NCI-H524 treated with DMSO at 0.1 percent for 48 hours (cell line): ENCODE measurements at regions not wholly inside any gene's neighbourhood (a gene's known extent, or its start where the extent isn't known, plus 50 kb on each side); places are given as distances from the start of the nearest gene placed in this dataset.
"Not testable (repeated sequence)": the region's sequence is repeated elsewhere in the genome, so short reads cannot be mapped to it uniquely, and the experiment has no call there.

ENCODE experiments used
- DNase-seq: peaks from one replicate; lab custom pipeline; 2025; lab: John Stamatoyannopoulos, UW

- DNase-seq, result no peak
Observed at GRCh38 chr10:22824520-22824919, 103.3 kb upstream of the ARMC3 start.

GRCh38 chr10:22823109-22823508, 104.7 kb upstream of the ARMC3 start:
- DNase-seq, result no peak

- not testable (repeated sequence) for DNase-seq
Observed at GRCh38 chr10:22821921-22822320, 105.9 kb upstream of the ARMC3 start.

DNA sequence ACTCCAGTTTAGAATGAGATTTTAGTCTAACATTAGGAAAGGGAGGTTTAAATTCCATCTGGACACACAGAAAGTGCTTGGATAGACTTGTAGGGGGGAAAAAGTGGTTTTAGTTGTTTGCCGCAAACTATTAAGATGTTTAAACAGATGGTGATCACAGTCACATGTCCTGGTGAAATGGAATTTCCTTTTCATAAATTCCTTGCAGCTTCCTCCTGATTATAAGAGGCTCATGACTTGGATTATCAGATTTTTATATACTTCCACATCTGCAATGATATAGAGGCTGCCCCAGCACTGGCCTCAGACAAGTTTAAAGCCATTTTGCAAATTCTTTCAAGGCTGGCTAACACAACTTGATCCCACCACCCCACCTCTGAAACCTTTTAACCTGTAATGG, 106.4 kb upstream of the ARMC3 start:
- DNase-seq, result no peak

- no peak for DNase-seq
Observed at GRCh38 chr10:22816298-22816653, 101.9 kb upstream of the PIP4K2A start.

DNA sequence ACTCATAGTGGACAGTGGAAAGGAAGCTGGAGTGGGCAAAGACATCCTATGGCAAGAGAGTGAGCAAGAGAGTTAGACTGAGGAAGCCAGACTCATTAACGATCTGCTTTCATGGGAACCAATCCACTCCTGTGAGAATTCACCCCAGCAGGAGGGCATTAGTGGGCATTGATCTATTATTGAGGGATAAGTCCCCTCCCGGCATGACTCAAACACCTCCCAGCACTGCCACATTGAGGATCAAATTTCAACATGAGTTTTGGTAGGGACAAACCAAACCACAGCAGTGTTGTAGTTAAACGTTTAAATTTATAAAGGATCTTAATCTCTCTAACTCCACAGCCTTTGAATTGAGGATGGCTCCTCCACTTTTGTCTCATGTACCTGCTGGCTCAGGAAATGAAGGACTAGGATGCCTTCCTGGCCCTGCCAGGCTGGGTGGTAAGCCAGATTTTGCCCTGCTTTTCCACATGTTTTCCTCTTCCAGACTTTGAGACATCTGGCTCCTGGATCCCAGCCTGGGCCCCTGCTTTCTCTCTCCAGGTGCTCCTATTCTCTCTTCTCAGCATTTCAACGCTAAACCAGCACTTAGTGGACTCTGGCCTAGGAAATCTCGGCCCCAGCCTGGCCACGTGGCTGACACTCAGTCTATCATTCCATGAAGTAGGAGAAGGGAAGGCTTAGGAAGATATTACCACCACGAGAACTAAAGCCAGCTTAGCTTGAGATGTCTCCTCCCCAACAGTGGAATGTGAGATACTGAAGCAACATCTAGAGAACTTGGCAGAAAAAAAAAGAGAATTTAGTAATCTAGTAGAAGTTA, 96.5 kb upstream of the PIP4K2A start:
- no peak for DNase-seq

- no peak for DNase-seq
Observed at GRCh38 chr10:22807238-22807637, 92.9 kb upstream of the PIP4K2A start.

DNA sequence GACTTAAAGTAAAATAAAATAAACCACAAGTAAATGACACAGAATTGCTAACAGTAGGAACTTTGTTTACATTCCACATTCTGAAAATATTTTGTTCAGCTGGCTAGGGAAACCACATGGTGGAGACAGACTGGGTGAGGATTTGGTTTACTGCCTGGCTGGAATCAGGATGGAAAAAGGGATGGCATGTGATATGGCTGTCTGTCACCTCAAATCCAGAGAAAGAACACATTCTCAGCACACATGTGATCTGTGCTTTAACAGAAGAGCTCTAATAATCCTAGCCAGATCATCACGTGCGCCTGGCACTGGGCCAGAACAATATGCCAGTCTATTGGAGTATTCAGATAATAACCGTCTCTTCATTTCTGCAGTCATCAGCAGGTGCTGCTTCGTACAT, 90.9 kb upstream of the PIP4K2A start:
- DNase-seq, result peak; percentile 47

DNA sequence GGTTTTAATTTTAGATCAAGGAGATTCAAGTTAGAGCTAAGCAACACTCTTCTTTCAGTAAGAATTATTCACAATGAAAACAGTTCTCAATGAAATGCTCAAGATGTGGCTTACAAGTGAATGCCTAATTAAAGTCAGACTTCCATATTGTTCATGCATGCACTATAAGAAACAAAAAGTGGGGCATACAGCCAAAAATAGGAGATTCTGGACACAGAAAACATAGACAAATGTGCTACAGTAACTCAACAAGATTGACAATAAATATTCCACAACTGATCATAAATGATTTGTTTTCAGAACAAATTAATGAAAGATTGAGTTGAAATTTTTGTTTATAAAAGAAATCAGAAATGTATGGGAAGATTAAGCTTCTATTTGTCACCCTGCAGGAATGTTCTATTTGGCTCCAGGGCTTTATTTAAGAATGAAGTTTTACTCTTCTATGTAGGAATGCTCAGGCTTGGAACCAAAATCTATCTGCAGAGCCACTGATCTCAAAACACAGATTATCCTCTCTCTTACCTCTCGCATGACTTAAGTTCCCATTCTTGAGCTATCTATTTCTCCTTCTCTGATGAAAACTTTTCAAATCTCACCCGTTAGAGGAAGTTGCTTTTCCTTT, 89.0 kb upstream of the PIP4K2A start:
- DNase-seq, result no peak

- no peak for DNase-seq
Observed at GRCh38 chr10:22801785-22802184, 87.4 kb upstream of the PIP4K2A start.

DNA sequence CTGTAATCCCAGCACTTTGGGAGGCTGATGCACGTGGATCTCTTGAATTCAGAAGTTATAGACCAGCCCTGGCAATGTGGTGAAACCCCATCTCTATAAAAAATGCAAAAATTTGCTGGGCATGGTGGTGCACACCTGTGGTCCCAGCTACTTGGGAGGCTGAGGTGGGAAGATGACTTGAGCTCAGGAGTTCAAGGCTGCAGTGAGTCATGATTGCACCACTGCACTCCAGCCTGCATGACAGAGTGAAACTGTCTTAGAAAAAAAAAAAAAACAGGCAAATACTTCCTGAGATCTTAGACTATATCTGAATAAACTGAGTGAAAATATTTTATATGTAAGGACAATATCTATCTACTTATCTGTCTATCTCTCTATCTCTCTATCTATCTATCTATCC, 83.4 kb upstream of the PIP4K2A start:
- not testable (repeated sequence) for DNase-seq

DNA sequence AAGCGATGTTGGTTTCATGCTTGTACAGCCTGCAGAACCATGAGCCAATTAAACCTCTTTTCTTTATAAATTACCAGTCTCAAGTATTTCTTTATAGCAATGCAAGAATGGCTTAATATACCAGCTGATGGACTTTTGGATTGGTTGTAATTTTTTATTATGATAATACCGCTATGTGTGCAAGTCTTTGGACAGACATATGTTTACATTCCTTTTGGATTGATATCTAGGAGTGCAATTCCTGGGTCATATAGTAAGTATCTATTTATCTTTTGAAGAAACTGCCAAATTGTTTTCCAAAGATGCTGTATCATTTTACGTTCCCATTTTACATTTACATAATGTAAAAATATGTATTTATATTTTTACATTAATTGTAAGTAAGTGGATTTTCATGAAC, 81.2 kb upstream of the PIP4K2A start:
- DNase-seq, result no peak

- DNase-seq, result no peak
Observed at GRCh38 chr10:22792161-22792560, 77.8 kb upstream of the PIP4K2A start.

- DNase-seq, result no peak
Observed at GRCh38 chr10:22791665-22792064, 77.3 kb upstream of the PIP4K2A start.

- DNase-seq, result no peak
Observed at GRCh38 chr10:22784668-22785067, 70.3 kb upstream of the PIP4K2A start.

DNA sequence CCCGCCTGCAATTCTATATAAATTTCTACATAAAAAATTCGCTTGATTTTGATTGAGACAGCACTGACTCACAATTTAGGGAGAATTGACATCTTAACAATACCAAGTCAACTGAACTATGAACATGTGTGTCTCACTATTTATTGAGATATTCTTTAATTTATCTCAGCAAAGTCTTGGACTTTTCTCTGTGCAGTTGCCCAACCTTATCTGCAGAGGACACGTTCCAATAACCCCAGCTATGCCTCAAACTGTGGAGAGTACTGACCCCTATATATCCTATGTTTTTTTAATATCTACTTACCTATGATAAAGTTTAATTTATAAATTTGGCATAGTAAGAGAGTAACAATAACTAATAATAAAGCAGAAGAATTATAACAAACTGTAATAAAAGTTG, 69.4 kb upstream of the PIP4K2A start:
- DNase-seq, result no peak

- peak; percentile 86 for DNase-seq
Observed at GRCh38 chr10:22780474-22780885, 66.1 kb upstream of the PIP4K2A start.

- no peak for DNase-seq
Observed at GRCh38 chr10:22779331-22780019, 65.1 kb upstream of the PIP4K2A start.

DNA sequence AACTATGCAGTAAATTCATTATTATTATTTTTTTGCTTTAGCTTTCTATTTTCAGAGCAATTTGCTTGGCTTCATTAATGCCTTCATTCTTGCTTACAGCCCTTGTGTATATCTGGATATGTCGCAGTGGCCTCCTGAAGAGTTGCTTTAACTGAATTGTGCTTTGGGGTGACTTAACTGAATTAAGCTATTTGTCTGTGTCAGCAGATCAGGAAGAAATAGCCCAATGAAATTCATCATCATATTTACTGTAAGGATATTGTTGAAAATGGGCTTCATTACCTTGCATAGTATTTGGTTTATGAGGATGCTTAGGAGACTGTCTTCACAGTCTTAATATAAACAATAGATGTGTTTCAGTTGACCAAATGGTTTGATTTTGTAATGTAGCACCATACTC, 59.7 kb upstream of the PIP4K2A start:
- no peak for DNase-seq

DNA sequence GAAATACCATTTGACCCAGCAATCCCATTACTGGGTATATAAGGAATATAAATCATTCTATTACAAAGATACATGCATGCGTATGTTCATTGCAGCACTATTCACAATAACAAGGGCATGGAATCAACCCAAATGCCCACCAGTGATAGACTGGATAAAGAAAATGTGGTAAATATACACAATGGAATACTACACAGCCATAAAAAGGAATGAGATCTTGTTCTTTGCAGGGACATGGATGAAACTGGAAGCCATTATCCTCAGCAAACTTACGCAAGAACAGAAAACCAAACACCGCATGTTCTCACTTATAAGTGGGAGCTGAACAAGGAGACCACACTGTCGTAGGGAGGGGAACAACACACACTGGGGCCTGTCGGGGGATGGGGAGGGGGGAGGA, 57.3 kb upstream of the PIP4K2A start:
- not testable (repeated sequence) for DNase-seq

GRCh38 chr10:22770270-22770669, 55.9 kb upstream of the PIP4K2A start:
- DNase-seq, result no peak

DNA sequence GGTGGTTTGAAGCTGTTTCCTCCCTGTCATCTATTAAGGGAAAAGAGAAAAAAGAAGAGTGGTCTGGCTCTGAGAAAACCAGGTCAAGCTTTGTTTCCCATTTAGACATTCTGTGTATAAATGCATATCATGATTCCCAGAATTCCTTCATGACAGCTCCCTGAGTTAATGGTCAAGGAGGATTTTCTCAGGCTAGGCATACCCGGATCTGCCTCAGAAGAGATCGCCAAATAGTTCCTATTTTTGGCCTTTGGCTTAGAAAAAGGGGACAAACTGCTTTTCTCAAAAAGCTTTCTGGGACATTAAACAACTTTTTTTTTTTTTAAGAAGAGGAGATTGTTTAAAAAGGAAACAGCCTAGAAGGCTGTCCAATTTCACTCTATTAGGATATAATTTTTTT, 53.5 kb upstream of the PIP4K2A start:
- DNase-seq, result no peak

DNA sequence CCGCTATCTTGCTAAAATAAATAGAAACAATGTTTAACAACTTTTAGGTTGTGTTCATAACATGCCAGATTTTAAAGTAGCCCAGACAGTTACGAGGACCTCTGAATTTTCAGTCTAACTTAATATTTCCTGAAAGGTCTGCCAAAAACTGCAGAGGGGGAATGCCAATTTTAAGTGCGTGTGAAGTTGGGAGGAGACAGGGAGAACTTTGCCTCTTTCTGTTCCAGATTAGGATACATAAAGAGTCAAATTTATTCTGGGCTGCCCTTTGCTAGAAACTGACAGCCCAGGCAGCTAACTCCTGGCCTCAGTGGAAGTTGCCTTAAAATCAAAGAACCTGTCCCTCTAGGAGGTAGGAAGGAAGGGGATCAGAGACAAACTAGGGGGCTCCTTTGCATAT, 52.3 kb upstream of the PIP4K2A start:
- no peak for DNase-seq
